ENCODE measurements at regions not wholly inside any gene's neighbourhood (a gene's known extent, or its start where the extent isn't known, plus 50 kb on each side); places are given as distances from the start of the nearest gene placed in this dataset.

GRCh38 chr2:217466805-217467204 is 536.0 kb downstream of the TNS1 start:
- Histone ChIP-seq H3K9me3 (ENCODE audit: insufficient read depth, low read length) (no peaks in the 10 kb centered on the region), H2AFZ (ENCODE audit: low read depth, low read length, severe bottlenecking) (no peak overlapping the region), H3K27me3 (ENCODE audit: low read length) (no peaks in the 10 kb centered on the region), H3K9ac (ENCODE audit: low read length) (no peak overlapping the region), H3K9me2 (replicated peaks; ENCODE audit: insufficient read depth, low read length) (no peaks in the 10 kb centered on the region), H3F3A (ENCODE audit: insufficient read depth) (no peaks in the 10 kb centered on the region), H3K27ac (ENCODE audit: low read depth, low read length) (no peak overlapping the region), H4K20me1 (ENCODE audit: low read depth, low read length) (no peaks in the 10 kb centered on the region), H3K4me3 (ENCODE audit: insufficient read depth, low read length, poor library complexity, severe bottlenecking) (no peak overlapping the region), H3K79me2 (ENCODE audit: insufficient read depth, low read length) (no peaks in the 10 kb centered on the region), H3K4me2 (ENCODE audit: low read depth, low read length, poor library complexity, severe bottlenecking) (no peak overlapping the region), H3K36me3 (ENCODE audit: low read length) (no peaks in the 10 kb centered on the region)
- TF ChIP-seq CTCF (IDR thresholded peaks at IDR 0.05; ENCODE audit: insufficient read depth, low read length, poor library complexity, severe bottlenecking) (no peak), EZH2phosphoT487 (conservative IDR thresholded peaks at IDR 0.05; ENCODE audit: low read length) (no peak)

GRCh38 chr2:217466104-217466503 is 536.7 kb downstream of the TNS1 start:
- no peaks in the 10 kb centered on the region for H3K79me2 ChIP-seq (ENCODE audit: insufficient read depth, low read length)
- no peak for TF ChIP-seq CTCF (IDR thresholded peaks at IDR 0.05; ENCODE audit: insufficient read depth, low read length, poor library complexity, severe bottlenecking)
- no peak for TF ChIP-seq EZH2phosphoT487 (conservative IDR thresholded peaks at IDR 0.05; ENCODE audit: low read length)
- no peak overlapping the region for H2AFZ ChIP-seq (ENCODE audit: low read depth, low read length, severe bottlenecking)
- H3K27ac ChIP-seq (ENCODE audit: low read depth, low read length) = no peak overlapping the region
- no peaks in the 10 kb centered on the region for H3K36me3 ChIP-seq (ENCODE audit: low read length)
- H3K9me2 ChIP-seq (replicated peaks; ENCODE audit: insufficient read depth, low read length) = no peaks in the 10 kb centered on the region
- no peaks in the 10 kb centered on the region for H3K9me3 ChIP-seq (ENCODE audit: insufficient read depth, low read length)
- no peak overlapping the region for H3K4me2 ChIP-seq (ENCODE audit: low read depth, low read length, poor library complexity, severe bottlenecking)
- H3K27me3 ChIP-seq (ENCODE audit: low read length) = no peaks in the 10 kb centered on the region
- no peak overlapping the region for H3K4me3 ChIP-seq (ENCODE audit: insufficient read depth, low read length, poor library complexity, severe bottlenecking)
- H3K9ac ChIP-seq (ENCODE audit: low read length) = no peak overlapping the region
- no peaks in the 10 kb centered on the region for H4K20me1 ChIP-seq (ENCODE audit: low read depth, low read length)
- no peaks in the 10 kb centered on the region for H3F3A ChIP-seq (ENCODE audit: insufficient read depth)

- Histone ChIP-seq H3K9ac (ENCODE audit: low read length) (no peak overlapping the region), H3K36me3 (ENCODE audit: low read length) (no peaks in the 10 kb centered on the region), H3F3A (ENCODE audit: insufficient read depth) (no peaks in the 10 kb centered on the region), H2AFZ (ENCODE audit: low read depth, low read length, severe bottlenecking) (no peak overlapping the region), H4K20me1 (ENCODE audit: low read depth, low read length) (no peaks in the 10 kb centered on the region), H3K79me2 (ENCODE audit: insufficient read depth, low read length) (no peaks in the 10 kb centered on the region), H3K4me3 (ENCODE audit: insufficient read depth, low read length, poor library complexity, severe bottlenecking) (no peak overlapping the region), H3K9me2 (replicated peaks; ENCODE audit: insufficient read depth, low read length) (no peaks in the 10 kb centered on the region), H3K27ac (ENCODE audit: low read depth, low read length) (no peak overlapping the region), H3K4me2 (ENCODE audit: low read depth, low read length, poor library complexity, severe bottlenecking) (no peak overlapping the region), H3K27me3 (ENCODE audit: low read length) (no peaks in the 10 kb centered on the region), H3K9me3 (ENCODE audit: insufficient read depth, low read length) (no peaks in the 10 kb centered on the region)
- TF ChIP-seq CTCF (IDR thresholded peaks at IDR 0.05; ENCODE audit: insufficient read depth, low read length, poor library complexity, severe bottlenecking) = no peak
- TF ChIP-seq EZH2phosphoT487 (conservative IDR thresholded peaks at IDR 0.05; ENCODE audit: low read length) = no peak
Measured at GRCh38 chr2:217465100-217465499, 537.7 kb downstream of the TNS1 start.

Data from SU-DHL-6 (cell line).